SK-N-SH (cell line): ENCODE measurements at regions not wholly inside any gene's neighbourhood (a gene's known extent, or its start where the extent isn't known, plus 50 kb on each side); places are given as distances from the start of the nearest gene placed in this dataset.

ENCODE experiments used
- CTCF ChIA-PET: fragments of 300-600, 350-600 bp; formaldehyde crosslinking; extraction: SDS; loops from one replicate; lab custom pipeline; 2021; lab: Yijun Ruan, JAX
- POLR2A ChIA-PET: fragments of 350-600 bp; sonication (Branson Sonifier 250); formaldehyde crosslinking; extraction: SDS; loops from one replicate; lab custom pipeline; 2020; ENCODE audit warnings: antibody characterized with exemption, inconsistent platforms; lab: Yijun Ruan, JAX
- DNase-seq: peaks from one replicate; pipeline ENCODE4 v3.0.0; 2012
- H2AFZ ChIP-seq: fragments of 200-600 bp; sonication (generic); 2 replicates; pipeline ENCODE4 v1.8.1; 2016; ENCODE audit warnings: antibody characterized with exemption, mild to moderate bottlenecking, low read depth
- H3F3A ChIP-seq: fragments of 200-600 bp; sonication (generic); replicated peaks from 2 replicates; pipeline ENCODE3; 2016; ENCODE audit warnings: antibody characterized with exemption, mild to moderate bottlenecking; ENCODE audit not compliant: insufficient read depth
- H3K27ac ChIP-seq, 2 experiments: fragments of 200-500 bp in 1 of 2; fragments of 200-600 bp in 1 of 2; sonication (Bioruptor generic) in 1 of 2; sonication (generic), shearing (Covaris generic) in 1 of 2; 2 replicates each; pipeline versions ENCODE4 v1.5.1 to v1.6.1; 2014 to 2016; ENCODE audit warnings: low read depth in 2 of 2, inconsistent platforms in 1 of 2, low read length in 1 of 2, mild to moderate bottlenecking in 1 of 2, mixed read lengths in 1 of 2
- H3K27me3 ChIP-seq: fragments of 200-600 bp; sonication (generic), shearing (Covaris generic); 2 replicates; pipeline ENCODE4 v1.6.1; 2016; ENCODE audit warnings: mixed run types; ENCODE audit not compliant: insufficient read depth
- H3K36me3 ChIP-seq, 2 experiments: fragments of 200-500 bp in 1 of 2; fragments of 200-600 bp in 1 of 2; sonication (Bioruptor generic) in 1 of 2; sonication (generic) in 1 of 2; replicated peaks in 1 of 2; 2 replicates each; pipeline versions ENCODE3 to v1.5.1; 2014 to 2016; ENCODE audit warnings: low read length in 1 of 2, mild to moderate bottlenecking in 1 of 2; ENCODE audit not compliant: insufficient read depth in 2 of 2, control insufficient read depth in 1 of 2
- H3K4me1 ChIP-seq, 2 experiments: fragments of 200-500 bp in 1 of 2; fragments of 200-600 bp in 1 of 2; sonication (Bioruptor generic) in 1 of 2; sonication (generic), shearing (Covaris generic) in 1 of 2; 2 replicates each; pipeline versions ENCODE4 v1.5.1 to v1.6.1; 2014 to 2016; ENCODE audit warnings: low read depth in 1 of 2, low read length in 1 of 2, mixed run types in 1 of 2; ENCODE audit not compliant: insufficient read depth in 2 of 2, control insufficient read depth in 1 of 2
- H3K4me2 ChIP-seq: fragments of 200-600 bp; sonication (generic), shearing (Covaris generic); 2 replicates; pipeline ENCODE4 v1.6.1; 2017; ENCODE audit warnings: mixed run types
- H3K4me3 ChIP-seq, 2 experiments: fragments of 200-500 bp in 1 of 2; fragments of 200-600 bp in 1 of 2; sonication (Bioruptor generic) in 1 of 2; sonication (generic), shearing (Covaris generic) in 1 of 2; 2 replicates each; pipeline versions ENCODE4 v1.5.1 to v1.8.1; 2014 to 2016; ENCODE audit warnings: low read depth in 2 of 2, inconsistent platforms in 1 of 2, low read length in 1 of 2, mild to moderate bottlenecking in 1 of 2, mixed read lengths in 1 of 2, moderate library complexity in 1 of 2
- H3K79me2 ChIP-seq: fragments of 200-600 bp; sonication (generic); 2 replicates; pipeline ENCODE4 v1.8.1; 2017; ENCODE audit warnings: mild to moderate bottlenecking; ENCODE audit not compliant: insufficient read depth
- H3K9ac ChIP-seq: fragments of 200-600 bp; sonication (generic); 2 replicates; pipeline ENCODE4 v1.6.1; 2017; ENCODE audit warnings: mixed run types
- H3K9me2 ChIP-seq: fragments of 200-600 bp; sonication (generic); 2 replicates; pipeline ENCODE4 v1.6.1; 2017; ENCODE audit warnings: mixed run types
- H3K9me3 ChIP-seq: fragments of 200-600 bp; sonication (generic); 2 replicates; pipeline ENCODE4 v1.6.1; 2017; ENCODE audit warnings: mixed run types, mild to moderate bottlenecking, moderate library complexity
- H4K20me1 ChIP-seq: fragments of 200-600 bp; sonication (generic); 2 replicates; pipeline ENCODE4 v1.6.1; 2017; ENCODE audit warnings: mild to moderate bottlenecking, mixed run types; ENCODE audit not compliant: insufficient read depth
- CHD2 ChIP-seq: fragments of 150-350 bp; IDR thresholded peaks from 2 replicates; pipeline ENCODE4 v1.6.1; 2018; ENCODE audit warnings: low read length; ENCODE audit not compliant: partially characterized antibody
- CTCF ChIP-seq: fragments of 200-600 bp; sonication (generic); IDR thresholded peaks from 2 replicates; pipeline ENCODE4 v1.6.1; 2017; ENCODE audit warnings: antibody characterized with exemption, mild to moderate bottlenecking, moderate library complexity
- ELF1 ChIP-seq: IDR thresholded peaks from 2 replicates; pipeline ENCODE4 v1.4.0; 2012
- EP300 ChIP-seq, 2 experiments: IDR thresholded peaks; 2 replicates each; pipeline versions ENCODE4 v1.4.0 to v1.6.1; 2012; ENCODE audit warnings: borderline replicate concordance in 1 of 2, low read depth in 1 of 2, low read length in 1 of 2
- EZH2phosphoT487 ChIP-seq: fragments of 200-600 bp; sonication (generic); IDR thresholded peaks from 2 replicates; pipeline ENCODE4 v1.6.1; 2017; ENCODE audit warnings: low read depth, mixed run types, mild to moderate bottlenecking, antibody characterized with exemption, moderate library complexity, borderline replicate concordance
- FOXJ3 ChIP-seq: sonication (generic); formaldehyde crosslinking; IDR thresholded peaks from 2 replicates; pipeline ENCODE4 v1.5.1; 2020; ENCODE audit warnings: mild to moderate bottlenecking, missing genetic modification reagents
- FOXM1 ChIP-seq: IDR thresholded peaks from 2 replicates; pipeline ENCODE4 v1.4.0; 2012; ENCODE audit warnings: low read depth, mild to moderate bottlenecking
- GABPA ChIP-seq: IDR thresholded peaks from 2 replicates; pipeline ENCODE4 v1.4.0; 2012; ENCODE audit warnings: low read depth, mild to moderate bottlenecking
- IRF3 ChIP-seq: fragments of 150-350 bp; IDR thresholded peaks from 2 replicates; pipeline ENCODE4 v1.6.1; 2016; ENCODE audit warnings: mild to moderate bottlenecking, low read depth, low read length
- JUND ChIP-seq: IDR thresholded peaks from 2 replicates; pipeline ENCODE4 v1.4.0; 2012
- MAX ChIP-seq: IDR thresholded peaks from 2 replicates; pipeline ENCODE4 v1.4.0; 2012; ENCODE audit warnings: low read depth
- MEF2A ChIP-seq: IDR thresholded peaks from 2 replicates; pipeline ENCODE4 v1.4.0; 2012; ENCODE audit warnings: low read depth, borderline replicate concordance
- MXI1 ChIP-seq: IDR thresholded peaks from 2 replicates; pipeline ENCODE4 v1.6.1; 2012; ENCODE audit warnings: mild to moderate bottlenecking, low read depth, low read length, improper control_type of control experiment
- RAD21 ChIP-seq: IDR thresholded peaks from 2 replicates; pipeline ENCODE4 v1.6.1; 2012; ENCODE audit warnings: mild to moderate bottlenecking, low read length
- RCOR1 ChIP-seq: fragments of 150-350 bp; IDR thresholded peaks from 2 replicates; pipeline ENCODE4 v1.6.1; 2017; ENCODE audit warnings: antibody characterized with exemption, low read length
- REST ChIP-seq: IDR thresholded peaks from 2 replicates; pipeline ENCODE4 v1.6.1; 2012; ENCODE audit warnings: mild to moderate bottlenecking, low read depth, low read length, moderate library complexity
- RFX5 ChIP-seq: IDR thresholded peaks from 2 replicates; pipeline ENCODE4 v1.6.1; 2012; ENCODE audit warnings: mild to moderate bottlenecking, improper control_type of control experiment, low read length
- RXRA ChIP-seq: IDR thresholded peaks from 2 replicates; pipeline ENCODE4 v1.4.0; 2012; ENCODE audit warnings: low read depth, mild to moderate bottlenecking, borderline replicate concordance
- SIN3A ChIP-seq: IDR thresholded peaks from 2 replicates; pipeline ENCODE4 v1.6.1; 2012; ENCODE audit warnings: low read depth, mild to moderate bottlenecking, low read length, moderate library complexity, borderline replicate concordance
- ZBTB33 ChIP-seq: IDR thresholded peaks from 2 replicates; pipeline ENCODE4 v1.4.0; 2012; ENCODE audit warnings: low read depth, borderline replicate concordance
- WGBS: methylation state at CpG from one replicate; pipeline ENCODE4 v1.1.6; 2017; ENCODE audit warnings: low lambda C conversion rate; 5-methylcytosine and 5-hydroxymethylcytosine counted together

GRCh38 chr7:38052786-38053185 is 125.3 kb upstream of the STARD3NL start (continued):
- TF ChIP-seq REST = no peak
- TF ChIP-seq RCOR1 = peak; percentile 89
- no peak for TF ChIP-seq GABPA
- peak in 1 of 2 experiments; percentile 76; a peak in 2 of 4 replicates for TF ChIP-seq EP300 (IDR thresholded peaks at IDR 0.05; ENCODE audit: borderline replicate concordance in 1 of 2, low read depth in 1 of 2, low read length in 1 of 2)
- no peak; the same call in 1 of the 2 replicates for TF ChIP-seq FOXJ3 (CRISPR knock-in tag)
- no peak for TF ChIP-seq MEF2A
- TF ChIP-seq CHD2 = peak; percentile 37
- TF ChIP-seq IRF3 = no peak
- no peak for TF ChIP-seq ELF1
- 0 out of 2 replicates have a peak, but pooled peaks have one; percentile 22 for TF ChIP-seq RAD21
- TF ChIP-seq MXI1 = peak; percentile 97
- TF ChIP-seq, all 33 proteins: peak for 7

- H3K36me3 ChIP-seq = no peaks in the 10 kb centered on the region
- H3K9me3 ChIP-seq = no peaks in the 10 kb centered on the region; the same call in 1 of the 2 replicates
- H3K4me2 ChIP-seq = no peak overlapping the region
- H3K27me3 ChIP-seq = no peaks in the 10 kb centered on the region
- no peaks in the 10 kb centered on the region for H4K20me1 ChIP-seq
- TF ChIP-seq SIN3A = no peak
- no peak for TF ChIP-seq MAX
- no peak for TF ChIP-seq RXRA
- TF ChIP-seq ELF1 = no peak
- no peak for TF ChIP-seq FOXM1
- TF ChIP-seq EZH2phosphoT487 = no peak
- TF ChIP-seq ZBTB33 = no peak
- TF ChIP-seq JUND = no peak
- TF ChIP-seq CTCF = no peak
- TF ChIP-seq MXI1 = no peak
- no peak for TF ChIP-seq RFX5
- H3F3A ChIP-seq = no peaks in the 10 kb centered on the region
- H3K27ac ChIP-seq = no peak overlapping the region
- H3K4me3 ChIP-seq = no peak overlapping the region
- POLR2A ChIA-PET = no interaction called here
- no peak for DNase-seq
- no peak overlapping the region for H2AFZ ChIP-seq
- H3K79me2 ChIP-seq = no peaks in the 10 kb centered on the region
- 24% methylated on average over 3 of the region's 3 CpGs for WGBS
- H3K9ac ChIP-seq = no peak overlapping the region
- peaks cover 0 to 11% of the 10 kb centered on the region in 2 experiments; a peak in 2 of 4 replicates for H3K4me1 ChIP-seq
- H3K9me2 ChIP-seq = no peaks in the 10 kb centered on the region
- CTCF ChIA-PET = interaction anchor here (1.1 to 1.7 kb wide), 4 partner anchors 17 to 316 kb away, joined by 3 to 9 read pairs (median 5); no protein-coding TSS in a partner anchor
These were observed 123.8 kb upstream of the STARD3NL start for GRCh38 chr7:38054199-38054598.
